NCI-H1930 (cell line): ENCODE measurements at regions not wholly inside any gene's neighbourhood (a gene's known extent, or its start where the extent isn't known, plus 50 kb on each side); places are given as distances from the start of the nearest gene placed in this dataset.

Source experiments
- DNase-seq, 2 experiments: peaks; one replicate each; lab custom pipeline; 2025; lab: John Stamatoyannopoulos, UW

DNA sequence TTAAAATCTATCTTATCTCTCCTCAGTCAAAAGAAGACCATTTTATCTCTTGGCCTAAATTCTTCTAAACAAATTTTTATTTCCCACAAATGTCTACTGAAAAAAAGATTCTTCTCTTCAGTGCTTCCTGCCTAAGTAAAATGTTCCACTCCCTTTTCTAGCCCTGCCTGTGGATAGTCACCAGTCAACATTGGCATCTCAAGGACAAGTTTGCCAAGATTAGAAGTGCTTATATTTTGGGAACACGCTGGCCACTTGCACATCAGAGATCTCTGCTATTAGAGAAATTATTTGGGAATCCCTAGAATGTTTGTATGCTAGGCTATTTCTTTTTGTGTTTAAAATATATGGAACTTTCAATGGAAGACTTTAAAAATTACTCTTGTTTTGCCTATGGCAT lies 758.2 kb upstream of the CDH7 start:
- DNase-seq = no peak

DNA sequence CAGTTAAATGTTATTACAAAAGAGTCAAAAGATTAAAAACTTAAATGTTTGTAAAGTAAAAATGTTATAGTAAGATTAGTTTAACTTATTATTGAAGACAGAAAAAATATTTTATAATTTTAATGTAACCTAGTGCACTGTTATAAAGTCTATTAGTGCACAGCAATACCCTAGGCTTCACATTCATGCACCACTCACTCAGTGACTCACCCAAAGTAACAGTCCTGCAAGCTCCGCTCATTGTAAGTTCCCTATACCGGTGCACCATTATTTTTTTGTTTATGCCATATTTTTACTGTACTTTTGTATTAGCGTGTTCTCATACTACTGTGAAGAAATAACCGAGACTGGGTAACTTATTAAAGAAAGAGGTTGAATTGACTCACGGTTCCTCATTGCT lies 759.7 kb upstream of the CDH7 start:
- DNase-seq = no peak

DNA sequence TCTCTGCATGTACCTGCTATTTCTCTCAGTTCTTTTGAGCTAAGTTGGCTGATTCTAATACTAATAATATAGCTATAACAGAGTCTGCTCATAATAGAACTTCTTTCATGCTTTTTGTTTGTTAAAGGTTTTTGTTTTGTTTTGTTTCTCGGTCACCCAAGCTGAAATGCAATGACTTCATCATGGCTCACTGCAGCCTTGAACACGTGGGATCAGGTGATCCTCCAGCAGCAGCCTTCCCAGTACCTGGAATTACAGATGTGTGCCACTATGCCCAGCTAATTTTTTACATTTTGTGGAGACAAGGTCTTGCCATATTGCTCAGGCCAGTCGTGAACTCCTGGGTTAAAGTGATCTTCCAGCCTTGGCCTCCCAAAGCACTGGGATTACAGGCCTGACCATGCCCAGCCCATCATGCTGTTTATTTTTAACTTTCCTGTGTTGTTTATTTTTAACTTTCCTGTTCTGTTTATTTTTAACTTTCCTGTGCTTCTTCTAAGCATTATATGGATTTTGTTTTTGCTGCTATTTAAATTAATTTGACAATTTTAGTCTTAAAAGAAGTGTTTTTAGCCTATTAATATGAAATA lies 763.8 kb upstream of the CDH7 start:
- DNase-seq = no peak

DNA sequence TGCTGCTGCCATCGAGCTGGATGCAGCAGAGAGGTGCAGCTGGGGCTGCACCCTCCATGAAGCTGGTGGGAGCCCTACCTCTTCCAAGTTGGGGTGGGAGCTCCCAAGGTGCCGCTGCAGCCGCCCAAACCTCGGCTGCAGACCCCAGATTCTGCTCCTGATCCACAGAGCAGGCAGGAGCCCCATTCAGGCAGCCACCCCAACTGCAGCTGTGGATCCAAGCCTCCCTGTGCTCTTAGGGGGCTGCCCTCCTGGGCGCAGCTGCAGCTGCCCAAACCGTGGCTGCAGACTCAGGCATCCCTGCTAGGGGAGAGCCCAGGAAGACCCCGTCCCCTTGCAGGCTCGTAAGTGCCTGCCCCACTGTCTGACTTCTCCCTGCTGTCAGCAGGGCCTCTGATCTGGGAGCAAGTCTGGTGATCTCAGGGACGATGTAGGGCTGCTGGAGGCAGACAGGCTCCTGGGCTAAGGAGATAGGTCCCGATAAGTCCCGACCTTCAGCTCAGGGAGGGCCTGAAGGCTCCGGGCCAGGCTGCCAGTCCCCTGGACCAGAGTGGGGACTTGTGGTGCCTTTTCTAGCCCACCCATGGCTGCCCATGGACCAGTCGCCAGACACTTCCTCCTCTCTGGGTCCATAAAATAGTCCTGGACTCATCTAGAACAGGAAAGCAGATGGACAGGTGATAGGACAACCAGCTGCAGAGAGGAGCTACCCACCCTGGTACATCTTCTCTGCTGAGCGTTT lies 767.1 kb upstream of the CDH7 start:
- no peak for DNase-seq

DNA sequence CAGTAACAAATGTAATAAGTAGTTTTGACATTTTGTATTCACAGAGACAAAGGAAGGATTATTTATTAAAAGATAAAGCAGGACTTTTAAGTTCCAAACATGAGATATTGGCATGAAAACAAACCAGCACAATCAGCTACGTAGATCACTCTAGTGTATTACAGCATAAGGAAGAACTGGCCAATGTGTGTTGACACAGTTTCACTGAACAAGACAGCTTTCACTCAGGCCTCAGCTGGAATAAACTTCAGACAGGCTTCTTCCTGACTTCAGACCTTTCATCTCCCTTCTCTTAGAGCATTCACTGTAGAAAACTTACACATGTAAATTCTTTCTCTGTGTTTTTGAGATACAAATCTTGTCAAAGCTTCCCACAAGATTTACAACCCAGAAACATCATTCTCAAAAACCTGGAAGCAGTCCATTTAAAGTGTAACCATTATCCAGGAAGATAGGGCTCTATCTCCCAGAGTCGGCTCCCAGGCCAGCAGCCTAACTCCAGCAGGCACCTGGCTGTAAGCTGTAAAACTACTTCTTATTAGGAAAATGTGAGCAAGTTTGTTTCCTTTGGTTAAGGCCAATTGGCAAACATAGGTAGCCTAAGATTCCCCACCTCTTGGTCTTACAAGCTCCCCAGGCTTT lies 768.3 kb upstream of the CDH7 start:
- DNase-seq = no peak

DNA sequence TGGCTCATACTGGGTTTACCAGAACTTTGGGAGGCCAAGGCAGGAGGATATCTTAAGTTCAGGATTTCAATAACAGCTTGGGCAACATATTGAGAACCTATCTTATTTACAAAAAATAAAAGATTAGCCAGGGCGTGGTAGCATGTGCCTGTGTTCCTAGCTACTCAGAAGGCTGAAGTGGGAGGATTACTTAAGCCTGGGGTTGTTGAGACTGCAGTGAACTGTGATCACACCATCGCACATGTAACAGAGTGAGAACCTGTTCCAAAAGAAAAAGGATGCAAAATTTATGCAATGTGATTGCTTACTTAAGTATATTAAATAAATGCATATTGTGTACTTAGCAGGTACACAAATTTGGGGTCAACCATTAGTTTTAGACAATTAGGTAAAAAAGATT lies 768.9 kb upstream of the CDH7 start:
- DNase-seq = no peak

DNA sequence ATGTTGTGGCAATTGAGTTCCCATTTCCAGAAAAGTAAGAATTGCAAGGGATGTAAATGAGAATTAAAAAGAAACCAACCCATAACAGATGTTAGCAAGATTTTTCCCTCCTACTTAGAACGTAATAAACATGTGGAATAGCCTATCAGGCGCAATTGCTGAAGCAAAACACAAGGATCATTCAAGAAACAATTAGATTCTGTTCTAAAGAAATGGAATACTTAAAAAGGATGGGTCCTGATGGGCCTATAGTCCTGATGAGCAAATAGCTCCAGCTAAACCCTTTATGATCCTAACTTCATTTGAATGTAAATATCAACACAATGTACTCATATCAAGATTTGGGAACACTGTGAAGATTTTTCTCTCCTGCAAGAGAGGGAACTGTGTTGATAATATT lies 771.0 kb upstream of the CDH7 start:
- no peak for DNase-seq

DNA sequence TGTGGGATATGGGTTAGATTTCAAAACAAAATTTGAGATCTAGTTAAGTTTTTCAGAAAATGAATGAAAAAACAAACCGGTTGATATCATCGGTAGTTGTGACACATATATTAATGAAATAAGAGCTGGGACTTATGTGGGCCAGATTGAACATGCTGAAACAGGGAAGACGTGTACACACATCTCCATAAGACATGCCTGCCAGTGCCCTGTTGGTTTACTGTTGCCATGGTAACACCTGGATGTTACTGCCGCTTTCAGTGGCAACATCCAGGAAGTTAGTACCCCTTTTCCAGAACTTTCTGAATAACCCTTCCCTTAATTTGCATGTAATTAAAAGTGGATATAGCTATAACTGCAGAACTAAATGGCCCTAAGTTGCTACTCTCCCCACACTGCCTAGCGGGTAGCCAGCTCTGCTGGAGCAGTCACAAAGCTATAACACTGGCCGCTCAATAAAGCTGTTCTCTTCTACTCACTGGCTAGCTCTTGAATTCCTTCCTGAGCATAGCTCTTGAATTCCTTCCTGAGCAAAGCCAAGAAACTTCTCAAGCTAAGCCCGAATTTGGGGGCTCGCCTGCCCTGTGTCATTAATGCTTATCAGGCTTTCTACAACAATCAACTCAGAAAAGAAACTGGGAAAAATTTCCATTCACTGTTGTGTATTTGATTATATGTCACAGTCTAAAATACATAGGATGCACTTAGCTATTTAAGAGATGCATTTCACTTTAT lies 776.3 kb upstream of the CDH7 start:
- DNase-seq = no peak

DNA sequence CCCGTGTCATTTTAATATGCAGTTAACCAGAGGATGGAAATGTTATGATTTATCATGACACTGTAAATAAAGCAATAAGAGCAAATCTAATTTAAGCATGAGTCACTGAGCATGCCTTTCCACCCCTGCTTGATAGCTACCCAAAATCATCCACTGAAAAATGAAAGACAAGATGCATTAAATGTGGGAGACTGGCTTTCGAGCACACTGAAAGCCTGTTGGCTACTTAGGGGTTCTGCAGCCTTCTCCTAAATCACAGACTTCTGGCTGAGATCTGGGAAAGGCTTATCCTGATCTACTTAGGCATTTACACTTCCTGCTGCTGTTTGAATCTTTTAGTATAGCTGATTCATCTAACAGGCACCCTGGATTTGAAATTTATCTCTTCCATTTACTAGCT lies 778.3 kb upstream of the CDH7 start:
- no peak for DNase-seq

DNA sequence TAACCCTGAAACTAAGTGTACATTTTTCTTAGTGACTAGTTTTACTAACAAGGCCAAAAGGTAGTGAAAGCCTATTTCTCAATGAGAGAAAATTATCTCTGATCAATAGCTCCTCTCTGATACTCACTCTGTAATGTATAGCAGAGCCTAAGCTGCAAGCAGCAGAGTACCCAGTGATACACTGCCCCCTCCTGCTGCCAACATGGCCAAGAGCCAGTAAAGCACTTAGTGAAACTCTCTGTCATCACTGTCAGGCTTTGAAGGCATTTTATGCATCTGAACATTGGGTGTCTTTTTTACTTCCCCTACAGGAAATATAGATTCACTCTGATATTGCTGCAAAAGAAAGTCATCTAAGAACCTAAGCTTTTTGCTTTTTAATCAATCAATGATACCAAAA lies 784.1 kb upstream of the CDH7 start:
- no peak for DNase-seq

DNA sequence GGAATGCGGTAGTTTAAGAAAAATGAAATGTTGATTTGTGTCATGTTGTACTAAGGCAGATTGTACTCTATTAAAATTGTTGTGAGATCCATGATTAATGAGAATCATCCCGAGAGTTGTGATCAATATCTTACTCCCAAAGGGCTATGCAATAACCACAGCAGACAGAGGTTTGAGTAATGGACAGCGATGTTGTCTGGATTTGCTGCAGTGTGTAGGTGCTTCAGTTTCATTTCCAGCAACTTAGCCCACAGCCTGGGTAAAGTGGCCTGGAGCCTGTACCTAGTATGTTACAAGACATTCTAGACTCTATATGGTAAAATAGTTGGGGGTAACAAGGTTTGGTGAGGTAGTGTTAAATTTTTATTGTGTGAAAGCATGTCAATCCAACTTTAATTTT lies 794.3 kb upstream of the CDH7 start:
- DNase-seq = no peak

DNA sequence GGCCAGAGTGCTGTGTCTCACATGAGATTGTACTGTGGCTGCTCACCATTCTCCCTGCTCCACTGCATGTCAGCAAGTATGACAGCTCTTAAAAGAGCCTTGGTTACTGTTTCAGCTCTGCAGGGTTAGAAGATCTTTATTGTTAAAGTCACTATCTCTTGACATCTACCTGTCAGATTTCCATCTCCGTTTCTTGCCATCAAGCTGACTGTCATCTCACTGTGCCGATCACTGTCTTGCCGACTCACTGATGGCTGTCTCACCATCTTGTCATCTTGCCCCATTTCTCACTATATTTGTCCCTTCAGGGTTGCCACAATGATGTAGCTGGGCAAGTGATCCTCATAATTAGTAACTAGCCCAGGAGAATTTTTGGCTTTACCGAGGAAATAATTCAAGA lies 800.9 kb upstream of the CDH7 start:
- no peak for DNase-seq

DNA sequence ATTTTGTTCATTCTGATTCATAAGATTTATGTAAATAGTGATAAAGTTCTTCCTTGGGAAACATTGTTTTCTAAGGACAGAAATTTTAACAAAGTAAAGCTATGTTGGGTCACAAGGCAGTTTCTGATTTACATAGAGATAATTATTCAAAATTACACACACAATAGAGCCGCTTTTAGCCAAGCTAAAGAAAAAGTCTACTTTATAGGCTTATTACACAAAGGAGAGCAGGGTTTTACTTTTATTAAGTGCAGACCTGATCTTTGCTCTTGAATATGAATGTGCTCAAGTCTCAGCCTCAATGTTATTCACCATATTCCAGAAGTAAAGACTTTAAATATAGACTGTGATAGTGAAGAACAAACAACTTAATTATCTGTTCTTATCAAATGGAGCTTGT lies 787.8 kb upstream of the LINC00305 start:
- no peak for DNase-seq

DNA sequence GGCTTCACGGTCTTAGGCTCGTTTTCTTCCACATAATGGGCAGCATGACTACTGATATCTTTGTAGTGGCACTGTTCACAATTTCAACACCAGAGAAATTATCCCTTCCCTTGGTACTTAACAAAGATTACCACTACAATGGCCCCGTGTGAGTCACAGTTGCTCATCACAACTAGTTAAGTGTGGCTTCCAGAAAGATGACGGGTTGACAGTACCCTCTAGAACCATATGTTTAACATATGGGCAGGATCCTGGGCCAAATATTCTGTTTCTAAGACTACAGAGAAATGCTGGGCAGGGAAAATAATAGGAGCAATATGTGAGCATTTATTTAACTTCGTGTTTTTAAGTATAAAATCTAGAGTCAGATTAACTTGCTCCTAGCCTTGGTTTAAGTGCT lies 780.1 kb upstream of the LINC00305 start:
- DNase-seq = no peak

DNA sequence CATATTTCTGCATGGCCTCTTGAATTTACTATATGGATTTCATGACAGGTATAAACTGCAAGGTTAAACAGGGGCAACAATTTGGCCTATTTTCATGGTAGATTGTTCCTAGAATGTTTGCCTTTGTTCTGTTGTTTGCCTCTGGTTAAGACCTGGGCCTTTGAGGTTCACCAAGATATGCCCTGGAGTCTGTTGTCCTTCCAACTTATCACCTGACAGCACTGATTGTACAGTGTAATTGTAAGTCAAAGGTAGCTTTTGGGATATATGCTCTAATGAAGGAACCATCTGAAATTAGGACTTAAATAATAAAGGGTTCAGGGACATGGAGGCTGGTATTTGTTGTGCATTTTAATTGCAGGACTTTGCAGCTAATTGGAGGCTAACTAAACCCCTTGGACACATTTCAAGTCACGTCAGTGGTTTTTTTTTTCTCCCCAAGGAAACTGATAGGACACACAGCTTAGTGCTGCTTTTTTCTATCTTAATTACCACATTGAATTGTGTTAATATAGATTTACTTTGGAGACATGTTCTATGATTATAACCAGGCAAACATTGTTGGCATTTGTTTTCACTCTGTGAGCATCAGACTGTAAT lies 771.2 kb upstream of the LINC00305 start:
- DNase-seq = peak; percentile 22 to 59

DNA sequence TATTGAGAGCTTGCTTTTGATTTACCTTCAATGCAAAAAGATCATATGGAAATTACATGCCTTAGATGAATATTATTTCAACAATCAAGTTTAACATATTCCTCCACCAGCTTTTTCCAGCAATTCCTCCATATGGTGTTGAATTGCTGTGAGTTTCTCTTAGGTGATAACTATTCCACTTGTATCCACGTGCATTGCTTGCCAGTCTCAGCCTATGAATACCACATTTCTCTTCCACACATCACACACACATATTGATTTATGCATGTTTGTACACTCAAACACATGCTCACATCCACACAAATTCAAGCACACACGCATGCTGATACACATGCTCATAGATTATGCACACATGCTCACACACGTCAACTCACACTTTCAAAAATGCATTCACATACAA lies 770.0 kb upstream of the LINC00305 start:
- DNase-seq = no peak

DNA sequence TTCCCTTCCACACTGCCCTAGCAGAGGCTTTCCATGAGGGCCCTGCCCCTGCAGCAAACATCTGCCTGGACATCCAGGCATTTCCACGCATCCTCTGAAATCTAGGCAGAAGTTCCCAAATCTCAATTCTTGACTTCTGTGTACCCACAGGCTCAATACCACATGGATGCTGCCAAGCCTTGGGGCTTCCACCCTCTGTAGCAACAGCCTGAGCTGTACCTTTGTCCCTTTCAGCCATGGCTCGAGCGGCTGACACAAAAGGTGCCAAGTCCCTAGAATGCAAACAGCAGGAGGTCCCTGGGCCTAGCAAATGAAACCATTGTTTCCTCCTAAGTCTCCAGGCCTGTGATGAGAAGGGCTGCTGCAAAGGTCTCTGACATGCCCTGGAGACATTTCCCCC lies 744.5 kb upstream of the LINC00305 start:
- no peak for DNase-seq

DNA sequence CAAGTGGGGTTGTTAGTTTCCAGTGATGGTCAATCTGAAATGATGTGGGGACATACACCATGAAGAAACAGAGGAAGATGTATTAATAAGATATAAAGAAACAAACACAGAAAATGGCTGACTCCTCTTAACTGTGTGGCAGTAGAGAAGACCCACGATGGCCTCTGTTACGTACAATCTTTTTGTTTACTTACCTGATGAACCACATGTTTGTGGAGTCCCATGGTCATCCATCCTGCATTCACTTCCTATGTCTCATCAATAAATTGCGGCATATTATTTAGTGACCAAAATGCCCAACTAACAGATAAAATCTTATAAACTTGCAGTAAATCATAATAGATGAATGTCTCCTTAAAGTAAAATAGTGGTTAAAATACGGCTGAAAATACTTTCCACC lies 740.1 kb upstream of the LINC00305 start:
- DNase-seq = no peak

DNA sequence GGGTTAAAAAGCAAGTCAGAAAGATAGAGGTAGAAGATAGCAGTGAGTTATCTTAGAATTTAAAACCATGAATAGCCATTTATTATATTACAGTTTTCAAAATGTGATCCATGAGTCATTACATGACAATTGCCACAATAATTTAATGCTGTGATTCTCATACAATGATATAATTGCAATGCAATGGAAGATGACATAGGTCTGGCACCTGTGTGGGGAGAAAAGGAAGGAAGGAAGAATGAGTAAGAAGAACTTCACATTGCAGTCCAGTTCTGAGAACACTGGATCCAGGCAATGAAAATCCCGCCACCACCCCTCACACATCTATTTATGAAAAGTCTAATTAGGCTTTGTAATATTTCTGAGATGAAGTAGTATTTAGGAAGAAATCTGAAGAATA lies 738.1 kb upstream of the LINC00305 start:
- DNase-seq = no peak

DNA sequence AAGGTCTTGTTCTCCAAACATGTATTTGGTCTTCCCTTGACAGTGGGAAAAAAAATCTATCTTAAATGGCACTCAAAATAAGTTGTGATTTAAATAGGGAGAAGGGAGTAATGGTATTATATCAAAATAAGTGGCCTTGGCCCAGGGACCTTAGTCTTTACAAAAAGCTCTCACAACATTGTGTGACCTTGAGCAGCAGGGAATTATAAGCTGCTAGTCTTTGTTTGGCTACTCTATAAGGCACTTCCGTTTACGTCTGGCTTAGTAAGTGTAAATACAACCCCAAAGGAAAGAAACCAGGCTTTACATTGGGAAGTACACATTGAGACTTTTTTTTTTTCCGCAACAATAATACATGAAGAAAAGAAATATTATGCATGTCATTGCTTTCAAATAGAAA lies 734.0 kb upstream of the LINC00305 start:
- DNase-seq = no peak

DNA sequence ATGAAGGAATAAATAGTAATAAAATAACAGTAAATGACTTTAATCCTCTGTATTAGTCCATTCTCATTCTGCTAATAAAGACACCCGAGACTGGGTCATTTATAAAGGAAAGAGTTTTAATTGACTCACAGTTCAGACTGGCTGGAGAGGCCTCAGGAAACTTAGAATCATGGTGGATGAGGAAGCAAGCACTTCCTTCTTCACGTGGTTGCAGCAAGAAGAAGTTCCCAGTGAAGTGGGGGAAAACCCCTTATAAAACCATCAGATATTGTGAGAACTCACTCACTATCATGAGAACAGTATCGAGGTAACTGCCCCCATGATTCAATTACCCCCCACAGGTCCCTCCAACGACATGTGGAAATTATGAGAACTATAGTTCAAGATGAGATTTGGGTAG lies 727.9 kb upstream of the LINC00305 start:
- no peak for DNase-seq

DNA sequence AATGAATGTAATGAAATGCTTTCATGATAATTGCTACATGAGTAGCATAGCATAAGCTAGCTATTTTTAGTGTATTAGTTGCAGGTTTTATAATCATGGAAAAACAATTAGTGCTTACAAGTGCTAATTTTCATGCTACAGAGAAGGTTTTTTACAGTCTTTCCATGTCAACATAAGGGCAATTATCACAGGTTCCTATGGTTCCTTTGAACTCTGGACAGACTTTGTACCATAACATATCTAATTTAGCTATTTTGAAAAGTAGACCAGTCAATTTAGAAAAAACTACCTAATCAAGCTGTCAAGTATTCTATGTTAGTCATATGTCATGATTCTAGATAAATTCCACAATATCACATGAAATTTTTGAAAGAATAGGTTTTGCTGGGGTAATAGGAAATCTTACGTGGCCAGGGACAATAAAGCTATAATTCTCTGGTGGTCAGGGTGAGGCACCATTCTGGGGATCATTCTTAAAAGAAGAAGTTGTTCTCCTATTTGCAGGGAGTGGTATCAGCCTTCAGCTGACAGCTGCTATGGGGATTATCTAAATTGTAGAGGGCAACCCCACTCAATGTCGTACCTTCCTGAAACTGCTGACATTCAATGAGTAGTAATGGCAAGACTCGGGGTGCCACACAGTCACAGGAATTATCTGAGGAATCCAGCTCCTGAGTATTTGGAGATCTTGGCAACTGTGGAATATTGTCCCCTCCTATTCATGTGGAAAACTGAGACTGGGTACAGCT lies 724.0 kb upstream of the LINC00305 start:
- no peak for DNase-seq
